NB4 (cell line): ENCODE measurements at regions not wholly inside any gene's neighbourhood (a gene's known extent, or its start where the extent isn't known, plus 50 kb on each side); places are given as distances from the start of the nearest gene placed in this dataset.

ENCODE experiments used
- MAX ChIP-seq: IDR thresholded peaks from 2 replicates; pipeline ENCODE4 v1.6.1; 2011; ENCODE audit warnings: low read depth, low read length
- POLR2A ChIP-seq: IDR thresholded peaks from 2 replicates; pipeline ENCODE4 v1.6.1; 2011; ENCODE audit warnings: mild to moderate bottlenecking; ENCODE audit not compliant: insufficient read length; ENCODE audit errors: extremely low read depth

GRCh38 chr14:35932136-35932535 is 106.0 kb downstream of the BRMS1L start:
- TF ChIP-seq MAX, result no peak
- no peak for TF ChIP-seq POLR2A
